Smooth muscle cell of the brain vasculature (primary cell): ENCODE measurements at regions not wholly inside any gene's neighbourhood (a gene's known extent, or its start where the extent isn't known, plus 50 kb on each side); places are given as distances from the start of the nearest gene placed in this dataset.

Experiments
- DNase-seq: peaks from one replicate; pipeline ENCODE4 v3.0.0-alpha.2; 2012; ENCODE audit warnings: low read depth, low spot score

- DNase-seq, result no peak
Measured at GRCh38 chr6:14634072-14634471, 516.5 kb downstream of the CD83 start.

- no peak for DNase-seq
Measured at GRCh38 chr6:14635195-14635594, 517.6 kb downstream of the CD83 start.

- DNase-seq, result no peak
Measured at GRCh38 chr6:14635934-14636591, 518.5 kb downstream of the CD83 start.

- DNase-seq, result no peak
Measured at GRCh38 chr6:14638435-14638905, 520.9 kb downstream of the CD83 start.

- no peak for DNase-seq
Measured at GRCh38 chr6:14638906-14639761, 521.6 kb downstream of the CD83 start.

GRCh38 chr6:14639983-14640599, 522.5 kb downstream of the CD83 start:
- DNase-seq, result no peak

- no peak for DNase-seq
Measured at GRCh38 chr6:14640631-14641030, 523.1 kb downstream of the CD83 start.

- DNase-seq, result no peak
Measured at GRCh38 chr6:14641423-14642135, 524.0 kb downstream of the CD83 start.

- DNase-seq, result no peak
Measured at GRCh38 chr6:14642136-14642505, 524.5 kb downstream of the CD83 start.

GRCh38 chr6:14642842-14643241, 525.3 kb downstream of the CD83 start:
- no peak for DNase-seq

- DNase-seq, result no peak
Measured at GRCh38 chr6:14644381-14644780, 526.8 kb downstream of the CD83 start.

GRCh38 chr6:14645221-14645620, 527.6 kb downstream of the CD83 start:
- no peak for DNase-seq

GRCh38 chr6:14645841-14646240, 528.3 kb downstream of the CD83 start:
- no peak for DNase-seq

GRCh38 chr6:14646371-14646770, 528.8 kb downstream of the CD83 start:
- DNase-seq, result no peak

GRCh38 chr6:14647357-14647756, 529.8 kb downstream of the CD83 start:
- no peak for DNase-seq

GRCh38 chr6:14652536-14652935, 535.0 kb downstream of the CD83 start:
- no peak for DNase-seq

- no peak for DNase-seq
Measured at GRCh38 chr6:14655201-14656061, 537.9 kb downstream of the CD83 start.

GRCh38 chr6:14656078-14656521, 538.5 kb downstream of the CD83 start:
- no peak for DNase-seq

- no peak for DNase-seq
Measured at GRCh38 chr6:14656649-14657048, 539.1 kb downstream of the CD83 start.

- no peak for DNase-seq
Measured at GRCh38 chr6:14658030-14658429, 540.5 kb downstream of the CD83 start.
